Panc1 (cell line): ENCODE measurements at regions not wholly inside any gene's neighbourhood (a gene's known extent, or its start where the extent isn't known, plus 50 kb on each side); places are given as distances from the start of the nearest gene placed in this dataset.

Experiments
- CTCF ChIP-seq: fragments of 450-650 bp; IDR thresholded peaks from 2 replicates; pipeline ENCODE4 v1.5.1; 2017; ENCODE audit warnings: mild to moderate bottlenecking
- POLR2AphosphoS5 ChIP-seq: IDR thresholded peaks from 2 replicates; pipeline ENCODE4 v1.6.1; 2012; ENCODE audit warnings: mild to moderate bottlenecking, low read depth, low read length, moderate library complexity

DNA sequence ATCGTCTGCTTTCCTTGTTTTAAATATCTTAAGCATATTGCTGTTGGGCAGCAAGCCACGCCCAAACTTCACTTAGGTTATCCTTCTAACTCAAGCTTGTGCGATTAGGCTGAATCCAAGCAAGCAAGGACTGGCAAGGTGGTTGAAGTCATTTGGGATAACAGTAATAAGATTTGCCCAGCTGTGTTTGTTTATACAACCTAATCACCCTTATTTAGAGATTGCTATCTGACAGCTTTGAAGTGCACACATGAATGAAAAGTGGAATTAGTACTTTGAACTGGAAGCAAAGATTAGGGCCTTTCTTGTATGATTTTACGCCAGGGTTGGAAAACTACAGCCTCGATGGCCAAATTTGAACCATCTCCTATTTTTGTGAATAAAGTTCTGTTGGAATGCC, 182.1 kb downstream of the ASB9 start:
- no peak for TF ChIP-seq CTCF
- no peak for TF ChIP-seq POLR2AphosphoS5
